Activated CD4-positive, alpha-beta T cell treated with anti-CD3 and anti-CD28 coated beads for 48 hours (primary cell): ENCODE measurements at regions not wholly inside any gene's neighbourhood (a gene's known extent, or its start where the extent isn't known, plus 50 kb on each side); places are given as distances from the start of the nearest gene placed in this dataset.
"Not testable (repeated sequence)": the region's sequence is repeated elsewhere in the genome, so short reads cannot be mapped to it uniquely, and the experiment has no call there.

Experiments
- DNase-seq: peaks from one replicate; pipeline ENCODE4 v3.0.0-alpha.2; 2020

- no peak for DNase-seq
Measured at GRCh38 chr21:35482933-35483662, 434.0 kb upstream of the RUNX1 start.

GRCh38 chr21:35482096-35482495 is 433.0 kb upstream of the RUNX1 start:
- no peak for DNase-seq

- DNase-seq: no peak
Measured at GRCh38 chr21:35481005-35481404, 431.9 kb upstream of the RUNX1 start.

GRCh38 chr21:35479529-35479928 is 430.4 kb upstream of the RUNX1 start:
- DNase-seq: no peak

- no peak for DNase-seq
Measured at GRCh38 chr21:35479065-35479448, 430.0 kb upstream of the RUNX1 start.

GRCh38 chr21:35478161-35479064 is 429.3 kb upstream of the RUNX1 start:
- DNase-seq: no peak

GRCh38 chr21:35477622-35478021 is 428.5 kb upstream of the RUNX1 start:
- DNase-seq: no peak

GRCh38 chr21:35476621-35477395 is 427.7 kb upstream of the RUNX1 start:
- no peak for DNase-seq

- DNase-seq: no peak
Measured at GRCh38 chr21:35475762-35476161, 426.7 kb upstream of the RUNX1 start.

GRCh38 chr21:35475009-35475408 is 425.9 kb upstream of the RUNX1 start:
- DNase-seq: no peak

GRCh38 chr21:35473496-35473895 is 424.4 kb upstream of the RUNX1 start:
- no peak for DNase-seq

GRCh38 chr21:35470522-35470921 is 421.4 kb upstream of the RUNX1 start:
- DNase-seq: no peak

- no peak for DNase-seq
Measured at GRCh38 chr21:35469498-35469897, 420.4 kb upstream of the RUNX1 start.

- no peak for DNase-seq
Measured at GRCh38 chr21:35468991-35469390, 419.9 kb upstream of the RUNX1 start.

- no peak for DNase-seq
Measured at GRCh38 chr21:35467566-35467965, 418.5 kb upstream of the RUNX1 start.

GRCh38 chr21:35466681-35467080 is 417.6 kb upstream of the RUNX1 start:
- DNase-seq: not testable (repeated sequence)

- DNase-seq: no peak
Measured at GRCh38 chr21:35465741-35466140, 416.6 kb upstream of the RUNX1 start.

- no peak for DNase-seq
Measured at GRCh38 chr21:35461700-35462099, 412.6 kb upstream of the RUNX1 start.

GRCh38 chr21:35460441-35460840 is 411.3 kb upstream of the RUNX1 start:
- DNase-seq: no peak

- no peak for DNase-seq
Measured at GRCh38 chr21:35458405-35458804, 409.3 kb upstream of the RUNX1 start.

- no peak for DNase-seq
Measured at GRCh38 chr21:35457097-35457804, 408.1 kb upstream of the RUNX1 start.

- no peak for DNase-seq
Measured at GRCh38 chr21:35451276-35451675, 402.2 kb upstream of the RUNX1 start.

GRCh38 chr21:35450830-35451229 is 401.7 kb upstream of the RUNX1 start:
- no peak for DNase-seq
